ENCODE measurements at regions not wholly inside any gene's neighbourhood (a gene's known extent, or its start where the extent isn't known, plus 50 kb on each side); places are given as distances from the start of the nearest gene placed in this dataset.

DNA sequence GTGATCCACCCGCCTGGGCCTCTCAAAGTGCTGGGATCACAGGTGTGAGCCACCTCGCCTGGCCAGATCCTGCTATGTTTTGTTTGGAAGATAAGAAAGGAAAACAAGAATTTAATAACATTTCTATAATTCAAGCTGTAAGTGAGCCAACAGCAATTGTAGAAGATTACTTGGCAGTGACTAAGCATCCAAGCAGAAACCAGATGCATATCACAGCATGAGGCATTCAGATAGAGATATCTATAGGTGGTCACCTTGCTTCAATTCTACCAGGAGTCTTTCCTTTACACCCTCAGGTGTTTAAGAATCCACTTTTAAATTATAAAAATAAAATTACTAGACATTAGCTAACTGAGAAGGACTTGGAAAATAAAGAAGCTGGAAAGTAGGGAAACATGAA lies 83.9 kb upstream of the ATF7IP start:
- TF ChIP-seq, protein P1, sequence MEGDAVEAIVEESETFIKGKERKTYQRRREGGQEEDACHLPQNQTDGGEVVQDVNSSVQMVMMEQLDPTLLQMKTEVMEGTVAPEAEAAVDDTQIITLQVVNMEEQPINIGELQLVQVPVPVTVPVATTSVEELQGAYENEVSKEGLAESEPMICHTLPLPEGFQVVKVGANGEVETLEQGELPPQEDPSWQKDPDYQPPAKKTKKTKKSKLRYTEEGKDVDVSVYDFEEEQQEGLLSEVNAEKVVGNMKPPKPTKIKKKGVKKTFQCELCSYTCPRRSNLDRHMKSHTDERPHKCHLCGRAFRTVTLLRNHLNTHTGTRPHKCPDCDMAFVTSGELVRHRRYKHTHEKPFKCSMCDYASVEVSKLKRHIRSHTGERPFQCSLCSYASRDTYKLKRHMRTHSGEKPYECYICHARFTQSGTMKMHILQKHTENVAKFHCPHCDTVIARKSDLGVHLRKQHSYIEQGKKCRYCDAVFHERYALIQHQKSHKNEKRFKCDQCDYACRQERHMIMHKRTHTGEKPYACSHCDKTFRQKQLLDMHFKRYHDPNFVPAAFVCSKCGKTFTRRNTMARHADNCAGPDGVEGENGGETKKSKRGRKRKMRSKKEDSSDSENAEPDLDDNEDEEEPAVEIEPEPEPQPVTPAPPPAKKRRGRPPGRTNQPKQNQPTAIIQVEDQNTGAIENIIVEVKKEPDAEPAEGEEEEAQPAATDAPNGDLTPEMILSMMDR (IDR thresholded peaks at IDR 0.05; ENCODE audit: unreplicated experiment) = no peak
- Mint-ChIP-seq H3K27ac (ENCODE audit: unreplicated experiment) (no peak overlapping the region), H3K4me1 (ENCODE audit: low read depth, unreplicated experiment) (no peaks in the 10 kb centered on the region), H3K9me3 (ENCODE audit: low read depth, unreplicated experiment) (peaks cover 2% of the 10 kb centered on the region), H3K27me3 (ENCODE audit: unreplicated experiment) (no peaks in the 10 kb centered on the region), H3K36me3 (ENCODE audit: insufficient read depth, unreplicated experiment) (no peaks in the 10 kb centered on the region), H3K4me3 (ENCODE audit: low read depth, unreplicated experiment) (no peak overlapping the region)
- no peak for DNase-seq
- intact Hi-C loops (cut with micrococcal nuclease; ENCODE audit: unreplicated experiment) = no loop called here
- no TSS peak for BruUV-seq (replicated peaks)
- CTCF ChIA-PET = interaction anchor here (0.6 to 0.9 kb wide), 2 partner anchors 21 to 28 kb away, joined by 3 to 6 read pairs; no protein-coding TSS in a partner anchor

DNA sequence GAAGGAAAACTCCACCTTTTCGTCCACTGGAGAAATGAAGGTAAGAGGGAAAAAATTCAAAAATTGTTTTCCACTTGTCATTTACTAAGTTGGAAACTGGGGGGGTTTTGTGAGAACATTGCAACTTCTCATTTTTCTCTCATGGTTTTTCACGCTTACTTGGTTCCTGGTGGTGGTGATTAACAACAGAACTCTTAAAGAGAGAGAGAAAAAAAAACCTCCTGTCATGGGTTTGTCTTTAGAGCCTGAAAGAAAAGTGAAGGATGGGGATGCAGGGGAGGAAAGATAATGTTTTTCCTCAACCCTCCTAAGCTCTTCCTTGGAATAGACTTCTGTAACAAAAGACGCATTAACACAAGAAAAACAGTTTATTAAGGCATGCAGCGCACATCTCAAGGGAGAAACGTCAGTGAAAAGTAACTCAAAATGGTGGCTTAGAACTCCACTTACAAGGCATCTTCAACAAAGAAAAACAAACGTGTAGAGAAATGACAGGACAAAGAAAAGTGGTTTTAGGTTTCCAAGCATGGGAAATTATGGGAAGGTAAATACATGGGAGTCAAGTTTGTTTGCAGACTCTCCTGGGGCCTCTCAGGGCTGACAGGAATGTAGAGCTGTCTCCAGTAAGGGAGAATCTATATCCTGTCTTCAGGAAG lies 81.9 kb upstream of the ATF7IP start:
- TF ChIP-seq, protein P1 (IDR thresholded peaks at IDR 0.05; ENCODE audit: unreplicated experiment) = no peak

DNA sequence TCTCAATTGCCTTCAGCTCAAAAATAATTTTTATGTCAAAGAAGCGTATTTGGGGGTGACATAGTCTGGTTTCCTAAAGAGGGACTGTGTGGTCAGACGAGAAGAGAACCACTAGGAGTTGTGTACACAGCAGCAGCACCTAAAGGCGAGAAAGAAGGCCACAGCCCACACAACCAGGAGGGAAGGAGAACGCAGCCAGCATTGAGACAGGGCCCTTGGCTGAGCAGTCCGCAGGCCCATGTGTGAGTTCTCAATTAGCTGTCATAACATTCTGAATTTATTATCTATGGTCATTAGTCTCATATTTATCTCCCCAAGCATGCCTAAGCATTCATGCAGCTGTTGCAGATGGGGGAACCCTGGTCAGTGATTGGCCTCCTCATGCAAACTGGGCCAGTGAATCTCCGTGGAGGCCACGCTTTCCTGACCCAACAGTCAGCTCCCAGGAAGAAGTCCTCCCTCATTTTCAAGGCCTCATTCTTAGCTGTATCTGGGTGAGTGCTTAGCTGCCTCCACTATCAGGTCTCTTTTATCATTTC lies 81.2 kb upstream of the ATF7IP start:
- DNase-seq = no peak
- CTCF ChIA-PET = no interaction called here
- intact Hi-C loops (cut with micrococcal nuclease; ENCODE audit: unreplicated experiment) = no loop called here
- BruUV-seq (replicated peaks) = no TSS peak
- H3K4me3 Mint-ChIP-seq (ENCODE audit: low read depth, unreplicated experiment) = no peak overlapping the region
- TF ChIP-seq, protein P1 (IDR thresholded peaks at IDR 0.05; ENCODE audit: unreplicated experiment) = no peak
- no peaks in the 10 kb centered on the region for H3K36me3 Mint-ChIP-seq (ENCODE audit: insufficient read depth, unreplicated experiment)
- peaks cover 2% of the 10 kb centered on the region for H3K9me3 Mint-ChIP-seq (ENCODE audit: low read depth, unreplicated experiment)
- H3K27ac Mint-ChIP-seq (ENCODE audit: unreplicated experiment) = no peak overlapping the region
- no peaks in the 10 kb centered on the region for H3K27me3 Mint-ChIP-seq (ENCODE audit: unreplicated experiment)
- no peaks in the 10 kb centered on the region for H3K4me1 Mint-ChIP-seq (ENCODE audit: low read depth, unreplicated experiment)

More for the DNA sequence above, 81.9 kb upstream of the ATF7IP start:
- no TSS peak for BruUV-seq (replicated peaks)
- peaks cover 2% of the 10 kb centered on the region for H3K9me3 Mint-ChIP-seq (ENCODE audit: low read depth, unreplicated experiment)
- no peaks in the 10 kb centered on the region for H3K27me3 Mint-ChIP-seq (ENCODE audit: unreplicated experiment)
- H3K4me1 Mint-ChIP-seq (ENCODE audit: low read depth, unreplicated experiment) = no peaks in the 10 kb centered on the region
- intact Hi-C loops (cut with micrococcal nuclease; ENCODE audit: unreplicated experiment) = no loop called here
- no peaks in the 10 kb centered on the region for H3K36me3 Mint-ChIP-seq (ENCODE audit: insufficient read depth, unreplicated experiment)
- CTCF ChIA-PET = no interaction called here
- H3K27ac Mint-ChIP-seq (ENCODE audit: unreplicated experiment) = no peak overlapping the region
- H3K4me3 Mint-ChIP-seq (ENCODE audit: low read depth, unreplicated experiment) = no peak overlapping the region
- DNase-seq = no peak

DNA sequence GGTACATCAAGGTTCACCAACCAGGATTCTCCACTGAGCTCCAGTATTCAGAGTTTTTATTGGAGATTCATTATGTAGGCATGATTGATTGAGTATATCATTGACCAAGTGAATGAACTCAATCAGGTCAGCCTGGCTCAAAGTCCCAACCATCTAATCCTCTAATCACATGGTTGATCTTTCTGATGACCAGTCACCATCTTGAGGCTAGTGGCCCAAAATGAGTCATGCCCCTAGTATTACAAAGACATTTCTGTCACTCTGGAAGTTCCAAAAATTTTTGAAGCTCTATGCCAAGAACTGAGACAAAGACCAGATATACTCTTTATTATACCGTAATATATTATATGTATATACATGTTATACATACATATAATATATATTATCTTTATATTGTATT lies 75.9 kb upstream of the ATF7IP start:
- Mint-ChIP-seq H3K27me3 (ENCODE audit: unreplicated experiment) (no peaks in the 10 kb centered on the region), H3K9me3 (ENCODE audit: low read depth, unreplicated experiment) (peaks cover 7% of the 10 kb centered on the region), H3K36me3 (ENCODE audit: insufficient read depth, unreplicated experiment) (no peaks in the 10 kb centered on the region), H3K27ac (ENCODE audit: unreplicated experiment) (no peak overlapping the region), H3K4me1 (ENCODE audit: low read depth, unreplicated experiment) (no peaks in the 10 kb centered on the region), H3K4me3 (ENCODE audit: low read depth, unreplicated experiment) (no peak overlapping the region)
- no peak for DNase-seq
- TF ChIP-seq, protein P1 (IDR thresholded peaks at IDR 0.05; ENCODE audit: unreplicated experiment) = no peak
- intact Hi-C loops (cut with micrococcal nuclease; ENCODE audit: unreplicated experiment) = no loop called here
- CTCF ChIA-PET = interaction anchor here (0.6 kb wide), 1 partner anchor 36 kb away, joined by 4 read pairs; no protein-coding TSS in a partner anchor
- no TSS peak for BruUV-seq (replicated peaks)

Data from Calu3 (cell line).